ENCODE measurements at regions not wholly inside any gene's neighbourhood (a gene's known extent, or its start where the extent isn't known, plus 50 kb on each side); places are given as distances from the start of the nearest gene placed in this dataset.
A peak's percentile ranks its signal among the peaks of the same experiment; 100 is the strongest.

DNA sequence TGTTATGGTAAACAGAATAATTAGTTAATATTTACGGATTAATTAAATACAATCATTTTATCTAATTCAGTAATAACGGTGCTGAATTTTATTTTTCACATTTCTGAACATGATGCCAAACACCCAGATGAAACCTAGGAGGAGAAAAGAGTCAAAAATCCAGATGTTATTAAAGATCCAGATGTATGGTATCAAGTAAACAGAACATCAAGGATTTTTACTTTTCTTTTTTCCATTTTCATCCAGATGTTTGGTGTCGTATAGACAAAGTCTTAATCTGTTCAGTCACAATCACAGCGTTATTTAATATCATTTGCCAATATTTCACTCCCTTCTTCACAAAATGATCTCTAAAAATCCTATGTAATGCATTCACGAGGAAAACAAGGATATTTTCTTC is 64.0 kb upstream of the NR2F2 start:
- no peak overlapping the region for H2AFZ ChIP-seq
- no peaks in the 10 kb centered on the region for H3K27me3 ChIP-seq (replicated peaks; ENCODE audit: insufficient read depth)
- H3K9me3 ChIP-seq (ENCODE audit: low read depth): no peaks in the 10 kb centered on the region
- in situ Hi-C loops (cut with MboI): no loop called here
- no peaks in the 10 kb centered on the region for H3K79me2 ChIP-seq (ENCODE audit: insufficient read depth)
- no peaks in the 10 kb centered on the region for H3K36me3 ChIP-seq (ENCODE audit: low read depth)
- no peak overlapping the region for H3K4me2 ChIP-seq (ENCODE audit: unreplicated experiment)
- no peaks in the 10 kb centered on the region for H4K20me1 ChIP-seq (ENCODE audit: insufficient read depth)
- H3K9me2 ChIP-seq (ENCODE audit: insufficient read depth): no peaks in the 10 kb centered on the region
- DNase-seq: no peak
- no peak overlapping the region for H3K27ac ChIP-seq
- peaks cover 33% of the 10 kb centered on the region for H3K4me1 ChIP-seq (ENCODE audit: insufficient read depth)
- no peak overlapping the region for H3K9ac ChIP-seq
- WGBS, 2 experiments (ENCODE audit: low coverage in 1 of 2, low lambda C conversion rate in 2 of 2, missing lambda C conversion rate in 2 of 2): 95 to 99% methylated on average over 5 of the region's 5 CpGs
- H3F3A ChIP-seq (ENCODE audit: insufficient read depth): no peaks in the 10 kb centered on the region
- H3K4me3 ChIP-seq: no peak overlapping the region
- TF ChIP-seq EZH2 (IDR thresholded peaks at IDR 0.05; ENCODE audit: insufficient read depth, poor library complexity, severe bottlenecking): no peak
- no peak for TF ChIP-seq EZH2phosphoT487 (IDR thresholded peaks at IDR 0.05; ENCODE audit: insufficient read depth, low read depth)

GRCh38 chr15:96267463-96267862 is 63.0 kb upstream of the NR2F2 start:
- WGBS, 2 experiments (ENCODE audit: low coverage in 1 of 2, low lambda C conversion rate in 2 of 2, missing lambda C conversion rate in 2 of 2): 99 to 100% methylated on average over 4 of the region's 4 CpGs
- in situ Hi-C loops (cut with MboI): no loop called here
- no peaks in the 10 kb centered on the region for H3K9me2 ChIP-seq (ENCODE audit: insufficient read depth)

GRCh38 chr15:96268442-96269204 is 61.9 kb upstream of the NR2F2 start:
- WGBS, 2 experiments (ENCODE audit: low coverage in 1 of 2, low lambda C conversion rate in 2 of 2, missing lambda C conversion rate in 2 of 2): 84 to 86% methylated on average over 14 of the region's 14 CpGs
- H3K9me2 ChIP-seq (ENCODE audit: insufficient read depth): no peaks in the 10 kb centered on the region
- H3K4me1 ChIP-seq (ENCODE audit: insufficient read depth): peaks cover 41% of the 10 kb centered on the region
- in situ Hi-C loops (cut with MboI): no loop called here
- H2AFZ ChIP-seq: no peak overlapping the region
- DNase-seq: peak; percentile 19
- no peaks in the 10 kb centered on the region for H3K27me3 ChIP-seq (replicated peaks; ENCODE audit: insufficient read depth)
- TF ChIP-seq EZH2phosphoT487 (IDR thresholded peaks at IDR 0.05; ENCODE audit: insufficient read depth, low read depth) (no peak), EZH2 (IDR thresholded peaks at IDR 0.05; ENCODE audit: insufficient read depth, poor library complexity, severe bottlenecking) (no peak)
- H3F3A ChIP-seq (ENCODE audit: insufficient read depth): peaks cover 14% of the 10 kb centered on the region; the same call in 1 of the 2 replicates
- H3K36me3 ChIP-seq (ENCODE audit: low read depth): no peaks in the 10 kb centered on the region
- H3K79me2 ChIP-seq (ENCODE audit: insufficient read depth): no peaks in the 10 kb centered on the region
- no peaks in the 10 kb centered on the region for H3K9me3 ChIP-seq (ENCODE audit: low read depth)
- no peak overlapping the region for H3K4me3 ChIP-seq
- no peak overlapping the region for H3K9ac ChIP-seq
- no peaks in the 10 kb centered on the region for H4K20me1 ChIP-seq (ENCODE audit: insufficient read depth)
- H3K4me2 ChIP-seq (ENCODE audit: unreplicated experiment): no peak overlapping the region
- H3K27ac ChIP-seq: no peak overlapping the region

More at GRCh38 chr15:96267463-96267862, 63.0 kb upstream of the NR2F2 start:
- Histone ChIP-seq H3K27ac (no peak overlapping the region), H3F3A (ENCODE audit: insufficient read depth) (peaks cover 3% of the 10 kb centered on the region; the same call in 1 of the 2 replicates), H4K20me1 (ENCODE audit: insufficient read depth) (no peaks in the 10 kb centered on the region), H3K9me3 (ENCODE audit: low read depth) (no peaks in the 10 kb centered on the region), H3K36me3 (ENCODE audit: low read depth) (no peaks in the 10 kb centered on the region), H2AFZ (no peak overlapping the region), H3K79me2 (ENCODE audit: insufficient read depth) (no peaks in the 10 kb centered on the region), H3K4me3 (no peak overlapping the region), H3K4me1 (ENCODE audit: insufficient read depth) (peaks cover 33% of the 10 kb centered on the region), H3K27me3 (replicated peaks; ENCODE audit: insufficient read depth) (no peaks in the 10 kb centered on the region), H3K9ac (no peak overlapping the region), H3K4me2 (ENCODE audit: unreplicated experiment) (no peak overlapping the region)
- no peak for DNase-seq
- no peak for TF ChIP-seq EZH2 (IDR thresholded peaks at IDR 0.05; ENCODE audit: insufficient read depth, poor library complexity, severe bottlenecking)

GRCh38 chr15:96270581-96271172 is 59.8 kb upstream of the NR2F2 start:
- no peak for TF ChIP-seq EZH2phosphoT487 (IDR thresholded peaks at IDR 0.05; ENCODE audit: insufficient read depth, low read depth)
- TF ChIP-seq EZH2 (IDR thresholded peaks at IDR 0.05; ENCODE audit: insufficient read depth, poor library complexity, severe bottlenecking): no peak
- H3K4me1 ChIP-seq (ENCODE audit: insufficient read depth): peaks cover 45% of the 10 kb centered on the region
- H3F3A ChIP-seq (ENCODE audit: insufficient read depth): peaks cover 32% of the 10 kb centered on the region
- no peaks in the 10 kb centered on the region for H3K27me3 ChIP-seq (replicated peaks; ENCODE audit: insufficient read depth)
- H3K9ac ChIP-seq: no peak overlapping the region
- H3K36me3 ChIP-seq (ENCODE audit: low read depth): no peaks in the 10 kb centered on the region
- H3K9me3 ChIP-seq (ENCODE audit: low read depth): no peaks in the 10 kb centered on the region
- peak overlapping the region; percentile 11 for H3K4me2 ChIP-seq (ENCODE audit: unreplicated experiment)
- in situ Hi-C loops (cut with MboI): no loop called here
- H4K20me1 ChIP-seq (ENCODE audit: insufficient read depth): no peaks in the 10 kb centered on the region
- H3K79me2 ChIP-seq (ENCODE audit: insufficient read depth): no peaks in the 10 kb centered on the region
- H3K4me3 ChIP-seq: no peak overlapping the region
- peak; percentile 49 for DNase-seq
- no peak overlapping the region for H3K27ac ChIP-seq
- 72% methylated on average over 6 of the region's 6 CpGs for WGBS, 2 experiments (ENCODE audit: low coverage in 1 of 2, low lambda C conversion rate in 2 of 2, missing lambda C conversion rate in 2 of 2)
- H3K9me2 ChIP-seq (ENCODE audit: insufficient read depth): no peaks in the 10 kb centered on the region
- no peak overlapping the region for H2AFZ ChIP-seq

Data from GM23248 (cell line).